Retinal pigment epithelial cell (primary cell): ENCODE measurements at regions not wholly inside any gene's neighbourhood (a gene's known extent, or its start where the extent isn't known, plus 50 kb on each side); places are given as distances from the start of the nearest gene placed in this dataset.

Experiments used
- DNase-seq: peaks from one replicate; pipeline ENCODE4 v3.0.0-alpha.2; 2010; ENCODE audit warnings: low read depth
- H3K4me3 ChIP-seq: 2 replicates; pipeline ENCODE4 v1.5.1; 2011; ENCODE audit warnings: mild to moderate bottlenecking, low read length, control low read depth, moderate library complexity
- TF ChIP-seq, protein P1 (sequence below): conservative IDR thresholded peaks from 2 replicates; pipeline ENCODE4 v1.5.1; 2011; ENCODE audit warnings: low read depth, low read length, control low read depth, inconsistent platforms

DNA sequence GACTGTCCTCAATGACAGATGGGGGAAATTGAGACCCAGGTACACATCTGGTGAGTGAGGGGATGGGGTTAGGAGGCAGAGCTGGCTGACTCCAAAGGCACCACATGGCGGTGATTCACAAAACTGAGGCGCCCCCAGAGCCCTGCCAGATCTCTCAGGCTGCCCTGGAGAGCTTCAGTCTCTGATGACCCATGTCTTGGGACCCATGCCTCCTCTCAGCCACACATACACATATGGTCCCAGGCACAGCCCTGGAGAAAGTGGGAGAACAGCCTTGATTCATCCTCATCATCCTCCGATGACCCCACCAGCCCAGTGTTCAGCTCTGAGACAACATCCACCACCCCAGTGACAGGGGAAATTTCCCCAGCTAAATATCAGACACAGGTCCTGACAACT lies 426.0 kb downstream of the RPS24 start:
- no peak for DNase-seq
- TF ChIP-seq, protein P1, sequence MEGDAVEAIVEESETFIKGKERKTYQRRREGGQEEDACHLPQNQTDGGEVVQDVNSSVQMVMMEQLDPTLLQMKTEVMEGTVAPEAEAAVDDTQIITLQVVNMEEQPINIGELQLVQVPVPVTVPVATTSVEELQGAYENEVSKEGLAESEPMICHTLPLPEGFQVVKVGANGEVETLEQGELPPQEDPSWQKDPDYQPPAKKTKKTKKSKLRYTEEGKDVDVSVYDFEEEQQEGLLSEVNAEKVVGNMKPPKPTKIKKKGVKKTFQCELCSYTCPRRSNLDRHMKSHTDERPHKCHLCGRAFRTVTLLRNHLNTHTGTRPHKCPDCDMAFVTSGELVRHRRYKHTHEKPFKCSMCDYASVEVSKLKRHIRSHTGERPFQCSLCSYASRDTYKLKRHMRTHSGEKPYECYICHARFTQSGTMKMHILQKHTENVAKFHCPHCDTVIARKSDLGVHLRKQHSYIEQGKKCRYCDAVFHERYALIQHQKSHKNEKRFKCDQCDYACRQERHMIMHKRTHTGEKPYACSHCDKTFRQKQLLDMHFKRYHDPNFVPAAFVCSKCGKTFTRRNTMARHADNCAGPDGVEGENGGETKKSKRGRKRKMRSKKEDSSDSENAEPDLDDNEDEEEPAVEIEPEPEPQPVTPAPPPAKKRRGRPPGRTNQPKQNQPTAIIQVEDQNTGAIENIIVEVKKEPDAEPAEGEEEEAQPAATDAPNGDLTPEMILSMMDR = no peak
- H3K4me3 ChIP-seq = no peak overlapping the region

DNA sequence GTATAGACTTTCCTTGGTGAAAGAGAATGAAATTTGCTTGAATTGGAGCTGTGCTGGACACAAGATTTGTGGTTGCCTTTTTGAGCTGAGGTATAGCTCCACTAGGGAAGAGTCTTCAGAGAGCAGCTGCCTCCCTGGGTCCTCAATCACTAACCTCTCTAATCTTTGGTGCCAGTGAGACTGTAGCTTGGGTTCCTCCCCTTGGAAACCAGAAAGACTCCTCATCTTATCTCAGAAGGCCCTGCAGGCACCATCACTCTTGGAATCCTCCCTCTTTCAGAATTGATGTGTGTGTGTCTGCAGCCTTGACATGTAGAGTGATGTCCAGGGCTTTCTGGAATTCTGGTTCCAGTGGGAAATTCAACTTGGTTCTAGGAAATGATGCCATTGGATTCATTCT lies 426.5 kb downstream of the RPS24 start:
- no peak overlapping the region for H3K4me3 ChIP-seq
- no peak for DNase-seq
- TF ChIP-seq, protein P1 = no peak

DNA sequence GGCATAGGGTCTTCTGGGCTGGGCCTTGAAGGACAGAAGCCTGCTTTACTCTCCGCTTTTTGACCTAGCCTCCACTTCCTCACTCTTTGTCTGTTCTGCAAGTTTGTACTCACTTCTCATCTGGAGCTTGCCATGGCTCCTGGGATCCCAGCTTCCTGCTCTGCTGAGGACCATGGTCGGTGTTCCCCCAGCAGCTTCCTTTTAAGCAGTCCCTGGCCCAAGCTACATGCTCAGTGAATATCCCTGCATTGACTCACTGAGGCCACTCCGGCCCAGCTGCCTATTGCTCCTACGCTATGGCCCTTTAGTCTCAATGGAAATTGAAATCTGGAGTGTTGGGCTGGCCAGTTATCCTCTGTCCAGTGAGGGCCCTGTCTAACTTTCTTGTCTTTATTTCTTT lies 427.7 kb downstream of the RPS24 start:
- no peak for DNase-seq
- no peak overlapping the region for H3K4me3 ChIP-seq
- TF ChIP-seq, protein P1 = no peak

DNA sequence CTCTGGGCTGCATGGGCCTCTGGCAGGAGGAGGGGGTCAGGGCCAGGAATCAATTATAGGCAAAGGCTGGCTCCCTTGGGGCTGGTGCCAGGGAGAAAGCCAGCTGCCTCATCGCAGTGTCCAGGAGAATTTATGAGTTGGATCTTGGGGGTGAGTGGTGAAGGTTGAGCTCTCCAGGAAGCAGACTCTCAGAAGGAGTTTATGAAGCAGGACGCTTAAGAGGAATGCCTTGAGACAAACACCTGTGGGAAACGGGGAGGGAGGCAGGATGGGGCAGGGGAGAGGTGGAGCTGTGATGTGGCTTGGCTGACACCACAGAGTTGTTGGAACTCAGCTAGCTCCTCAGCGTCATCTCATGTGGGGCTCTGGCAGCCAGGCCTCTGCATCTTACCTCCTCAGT lies 428.5 kb downstream of the RPS24 start:
- H3K4me3 ChIP-seq = no peak overlapping the region
- DNase-seq = no peak
- TF ChIP-seq, protein P1 = no peak

DNA sequence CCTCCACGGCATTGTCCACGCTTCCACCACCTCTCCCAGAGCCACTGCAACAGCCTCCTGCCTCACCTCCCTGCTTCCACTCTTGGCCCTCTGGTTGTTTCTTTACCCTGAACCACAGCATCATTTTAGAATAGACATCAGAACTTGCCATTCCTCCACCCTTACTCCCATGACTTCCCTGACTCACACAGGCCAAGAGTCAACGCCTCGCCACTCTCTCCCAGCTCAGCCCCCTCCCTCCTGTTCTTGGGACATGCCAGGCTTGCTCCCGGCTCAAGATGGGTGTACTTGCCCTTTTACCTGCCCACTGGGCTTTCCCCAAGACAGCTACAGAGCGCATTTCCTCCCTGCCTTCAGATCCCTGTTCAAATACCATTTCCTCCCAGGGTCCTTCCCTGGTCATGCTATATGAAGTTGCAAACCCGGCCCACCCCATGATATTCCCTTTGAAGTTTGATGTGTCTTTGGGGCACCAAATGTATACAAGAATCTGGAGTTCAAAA lies 429.1 kb downstream of the RPS24 start:
- H3K4me3 ChIP-seq = no peak overlapping the region
- DNase-seq = no peak
- TF ChIP-seq, protein P1 = no peak

DNA sequence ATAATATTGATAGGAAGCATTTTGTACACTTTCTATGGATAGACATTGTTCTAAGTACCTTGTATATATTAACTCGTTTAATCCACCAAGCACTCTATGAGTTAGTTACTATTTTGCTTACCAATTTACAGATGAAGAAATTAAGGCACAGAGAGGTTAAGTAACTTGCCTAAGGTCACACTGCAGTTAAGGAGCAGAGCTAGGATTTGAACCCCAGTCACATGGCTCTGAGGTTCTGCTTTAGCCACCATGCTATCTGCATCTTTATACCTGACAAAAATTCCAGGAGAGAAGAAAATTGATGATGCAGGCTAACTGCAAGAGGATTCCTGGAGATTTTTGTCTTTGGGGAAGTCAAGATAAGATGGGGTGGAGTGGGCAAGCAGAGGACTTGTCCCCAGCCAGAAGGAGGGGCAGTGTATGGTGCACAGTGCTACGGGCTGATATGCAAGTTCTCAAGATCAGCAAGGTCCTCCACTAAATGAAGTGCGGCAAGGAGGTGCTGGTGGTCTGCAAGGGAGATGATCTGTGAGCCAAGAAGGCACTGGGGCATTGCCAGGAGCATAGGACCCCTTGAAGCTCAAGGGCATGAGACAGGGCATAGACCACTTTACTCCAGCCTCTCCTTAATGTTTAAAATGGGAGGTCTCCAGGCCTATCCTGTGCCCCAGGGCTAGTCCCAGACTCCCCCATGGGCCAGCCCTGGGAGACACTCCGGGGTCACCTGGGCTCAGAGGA lies 430.6 kb downstream of the RPS24 start:
- DNase-seq = no peak
- TF ChIP-seq, protein P1 = no peak
- H3K4me3 ChIP-seq = no peak overlapping the region

DNA sequence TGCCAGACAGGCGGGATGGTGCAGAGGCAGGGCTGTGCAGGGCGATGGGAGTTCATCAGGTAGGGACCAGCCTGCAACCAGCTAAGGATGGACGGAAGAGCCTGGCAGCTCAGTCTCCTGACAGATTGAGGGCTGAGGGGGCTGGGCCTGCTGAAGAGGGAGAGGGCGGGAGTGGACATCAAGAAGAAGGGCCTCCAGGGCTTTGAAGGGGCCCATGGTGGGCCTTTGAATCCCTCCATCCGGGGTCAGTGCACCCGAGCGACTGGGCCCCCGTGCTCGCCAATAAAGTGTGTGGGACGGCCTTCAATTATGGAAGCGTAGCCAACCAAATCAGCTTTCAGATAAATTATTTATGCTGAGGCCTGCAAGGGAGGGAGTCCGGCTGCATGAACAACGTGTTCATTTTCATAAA lies 431.2 kb downstream of the RPS24 start:
- TF ChIP-seq, protein P1 = no peak
- no peak for DNase-seq
- H3K4me3 ChIP-seq = no peak overlapping the region
